ENCODE measurements at regions not wholly inside any gene's neighbourhood (a gene's known extent, or its start where the extent isn't known, plus 50 kb on each side); places are given as distances from the start of the nearest gene placed in this dataset.

GRCh38 chr6:113564371-113565171 lies 292.6 kb upstream of the MARCKS start:
- Histone ChIP-seq H3K36me3 (replicated peaks; ENCODE audit: insufficient read depth, low read length) (no peaks in the 10 kb centered on the region), H3K4me2 (ENCODE audit: low read depth, low read length) (no peak overlapping the region), H2AFZ (ENCODE audit: low read length) (no peak overlapping the region), H3F3A (ENCODE audit: insufficient read depth, low read length) (no peaks in the 10 kb centered on the region), H4K20me1 (ENCODE audit: insufficient read depth, low read length) (no peaks in the 10 kb centered on the region), H3K27ac (ENCODE audit: low read length) (no peak overlapping the region), H3K9ac (ENCODE audit: low read length) (no peak overlapping the region), H3K4me1 (ENCODE audit: low read length) (no peaks in the 10 kb centered on the region), H3K4me3 (ENCODE audit: low read length) (no peak overlapping the region), H3K9me2 (replicated peaks; ENCODE audit: insufficient read depth, low read length) (no peaks in the 10 kb centered on the region), H3K9me3 (replicated peaks; ENCODE audit: insufficient read depth, low read length) (no peaks in the 10 kb centered on the region), H3K27me3 (replicated peaks; ENCODE audit: insufficient read depth, low read length) (no peaks in the 10 kb centered on the region), H3K79me2 (ENCODE audit: low read length) (no peaks in the 10 kb centered on the region)
- no peak for DNase-seq
- TF ChIP-seq CTCF (IDR thresholded peaks at IDR 0.05; ENCODE audit: low read length) = no peak
- TF ChIP-seq EZH2phosphoT487 (IDR thresholded peaks at IDR 0.05; ENCODE audit: low read length) = no peak
- TF ChIP-seq EZH2 (optimal IDR thresholded peaks at IDR 0.05; ENCODE audit: low read depth, low read length) = no peak

GRCh38 chr6:113565306-113565705 lies 291.8 kb upstream of the MARCKS start:
- Histone ChIP-seq H2AFZ (ENCODE audit: low read length) (no peak overlapping the region), H3K9me3 (replicated peaks; ENCODE audit: insufficient read depth, low read length) (no peaks in the 10 kb centered on the region), H4K20me1 (ENCODE audit: insufficient read depth, low read length) (no peaks in the 10 kb centered on the region), H3K79me2 (ENCODE audit: low read length) (no peaks in the 10 kb centered on the region), H3K4me1 (ENCODE audit: low read length) (no peaks in the 10 kb centered on the region), H3K4me3 (ENCODE audit: low read length) (no peak overlapping the region), H3K9ac (ENCODE audit: low read length) (no peak overlapping the region), H3F3A (ENCODE audit: insufficient read depth, low read length) (no peaks in the 10 kb centered on the region), H3K27ac (ENCODE audit: low read length) (no peak overlapping the region), H3K4me2 (ENCODE audit: low read depth, low read length) (no peak overlapping the region), H3K27me3 (replicated peaks; ENCODE audit: insufficient read depth, low read length) (no peaks in the 10 kb centered on the region), H3K36me3 (replicated peaks; ENCODE audit: insufficient read depth, low read length) (no peaks in the 10 kb centered on the region), H3K9me2 (replicated peaks; ENCODE audit: insufficient read depth, low read length) (no peaks in the 10 kb centered on the region)
- DNase-seq = no peak
- no peak for TF ChIP-seq EZH2 (optimal IDR thresholded peaks at IDR 0.05; ENCODE audit: low read depth, low read length)
- TF ChIP-seq EZH2phosphoT487 (IDR thresholded peaks at IDR 0.05; ENCODE audit: low read length) = no peak
- no peak for TF ChIP-seq CTCF (IDR thresholded peaks at IDR 0.05; ENCODE audit: low read length)

GRCh38 chr6:113570161-113570560 lies 287.0 kb upstream of the MARCKS start:
- no peaks in the 10 kb centered on the region for H3K79me2 ChIP-seq (ENCODE audit: low read length)
- no peak overlapping the region for H3K4me3 ChIP-seq (ENCODE audit: low read length)
- H3K9me3 ChIP-seq (replicated peaks; ENCODE audit: insufficient read depth, low read length) = no peaks in the 10 kb centered on the region
- H3K9ac ChIP-seq (ENCODE audit: low read length) = no peak overlapping the region
- no peak overlapping the region for H2AFZ ChIP-seq (ENCODE audit: low read length)
- no peaks in the 10 kb centered on the region for H3K4me1 ChIP-seq (ENCODE audit: low read length)
- TF ChIP-seq EZH2phosphoT487 (IDR thresholded peaks at IDR 0.05; ENCODE audit: low read length) = no peak
- no peaks in the 10 kb centered on the region for H3K27me3 ChIP-seq (replicated peaks; ENCODE audit: insufficient read depth, low read length)
- H4K20me1 ChIP-seq (ENCODE audit: insufficient read depth, low read length) = no peaks in the 10 kb centered on the region
- H3K27ac ChIP-seq (ENCODE audit: low read length) = no peak overlapping the region
- no peaks in the 10 kb centered on the region for H3F3A ChIP-seq (ENCODE audit: insufficient read depth, low read length)
- DNase-seq = no peak
- no peak overlapping the region for H3K4me2 ChIP-seq (ENCODE audit: low read depth, low read length)
- no peaks in the 10 kb centered on the region for H3K9me2 ChIP-seq (replicated peaks; ENCODE audit: insufficient read depth, low read length)
- H3K36me3 ChIP-seq (replicated peaks; ENCODE audit: insufficient read depth, low read length) = no peaks in the 10 kb centered on the region

GRCh38 chr6:113570641-113571040 lies 286.5 kb upstream of the MARCKS start:
- Histone ChIP-seq H4K20me1 (ENCODE audit: insufficient read depth, low read length) (no peaks in the 10 kb centered on the region), H3K79me2 (ENCODE audit: low read length) (no peaks in the 10 kb centered on the region), H3K9me2 (replicated peaks; ENCODE audit: insufficient read depth, low read length) (no peaks in the 10 kb centered on the region), H3K9me3 (replicated peaks; ENCODE audit: insufficient read depth, low read length) (no peaks in the 10 kb centered on the region), H3K27ac (ENCODE audit: low read length) (no peak overlapping the region), H3K9ac (ENCODE audit: low read length) (no peak overlapping the region), H3K36me3 (replicated peaks; ENCODE audit: insufficient read depth, low read length) (no peaks in the 10 kb centered on the region), H3K4me1 (ENCODE audit: low read length) (no peaks in the 10 kb centered on the region), H2AFZ (ENCODE audit: low read length) (no peak overlapping the region), H3K4me3 (ENCODE audit: low read length) (no peak overlapping the region), H3K27me3 (replicated peaks; ENCODE audit: insufficient read depth, low read length) (no peaks in the 10 kb centered on the region), H3K4me2 (ENCODE audit: low read depth, low read length) (no peak overlapping the region), H3F3A (ENCODE audit: insufficient read depth, low read length) (no peaks in the 10 kb centered on the region)
- TF ChIP-seq EZH2 (optimal IDR thresholded peaks at IDR 0.05; ENCODE audit: low read depth, low read length) (no peak), CTCF (IDR thresholded peaks at IDR 0.05; ENCODE audit: low read length) (no peak), EZH2phosphoT487 (IDR thresholded peaks at IDR 0.05; ENCODE audit: low read length) (no peak)
- no peak for DNase-seq

All from MM.1S (cell line).